ENCODE measurements at regions not wholly inside any gene's neighbourhood (a gene's known extent, or its start where the extent isn't known, plus 50 kb on each side); places are given as distances from the start of the nearest gene placed in this dataset.

DNA sequence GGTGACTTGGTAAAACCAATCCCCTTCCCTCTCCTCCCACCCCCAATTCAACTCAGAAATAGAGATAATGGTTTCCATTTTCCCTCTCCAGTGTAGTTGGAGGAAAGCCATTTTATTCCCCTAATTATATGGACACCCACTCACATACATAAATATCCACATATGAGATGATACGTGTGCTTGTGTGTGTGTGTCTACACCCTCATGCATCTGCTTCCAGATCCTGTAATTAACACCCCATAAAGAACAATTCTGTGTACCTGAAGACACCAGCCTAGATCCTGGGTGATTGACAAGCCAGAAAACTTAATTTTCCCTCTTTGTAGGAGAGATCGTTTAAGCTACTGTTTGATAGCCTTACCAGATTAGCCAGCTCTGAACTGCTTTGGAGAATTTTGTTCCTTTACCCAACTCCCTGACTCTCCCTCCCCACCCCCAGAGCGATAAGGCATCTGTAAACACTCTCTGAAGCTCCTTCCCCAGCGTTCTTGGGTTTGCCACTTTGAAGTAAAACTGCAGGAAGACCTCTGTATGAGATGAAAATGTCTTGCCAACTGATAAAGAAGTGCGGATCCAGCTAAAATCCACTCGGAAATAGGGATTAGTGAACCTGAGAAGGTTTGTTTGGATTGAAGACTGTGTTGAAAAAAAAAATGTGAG is 175.7 kb downstream of the RGS9 start:
- Histone ChIP-seq H3K36me3 (no peaks in the 10 kb centered on the region), H3K9me3 (no peaks in the 10 kb centered on the region), H3K27me3 (peaks cover 0 to 12% of the 10 kb centered on the region in 2 donors), H3K4me3 (no peak overlapping the region), H3K27ac (no peak overlapping the region), H3K4me1 (no peaks in the 10 kb centered on the region)
- intact Hi-C loops (cut with DNase I; ENCODE audit: low total_unique reads), result no loop called here
- no peak for TF ChIP-seq CTCF (IDR thresholded peaks at IDR 0.05)
- no peak for DNase-seq

DNA sequence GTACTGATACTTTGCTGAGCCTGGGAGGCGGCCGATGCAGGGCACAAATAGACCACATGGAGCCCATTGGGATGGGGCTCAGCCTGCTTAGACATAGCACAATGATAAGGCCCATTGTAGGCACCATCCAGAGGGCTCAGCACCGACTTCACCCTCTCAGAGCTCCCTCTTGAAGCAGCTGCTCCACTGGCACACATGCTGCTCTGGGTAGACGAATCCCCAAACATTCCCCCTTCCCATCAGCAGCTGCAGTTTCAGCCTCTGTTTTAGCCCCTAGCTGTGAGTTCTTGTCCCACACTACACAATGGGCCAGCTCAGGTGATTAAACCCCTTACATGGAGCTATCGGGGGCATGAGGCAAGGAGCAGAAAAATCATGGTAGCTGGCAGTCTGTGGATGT is 174.1 kb downstream of the RGS9 start:
- intact Hi-C loops (cut with DNase I; ENCODE audit: low total_unique reads), result no loop called here
- no peak for TF ChIP-seq CTCF (IDR thresholded peaks at IDR 0.05)

GRCh38 chr17:65307961-65308316 is 170.8 kb downstream of the RGS9 start:
- Histone ChIP-seq H3K4me1 (no peaks in the 10 kb centered on the region), H3K9me3 (no peaks in the 10 kb centered on the region), H3K4me3 (no peak overlapping the region), H3K27ac (no peak overlapping the region), H3K27me3 (peaks cover 0 to 6% of the 10 kb centered on the region in 2 donors), H3K36me3 (no peaks in the 10 kb centered on the region)
- DNase-seq, result no peak
- TF ChIP-seq CTCF (IDR thresholded peaks at IDR 0.05), result no peak
- intact Hi-C loops (cut with DNase I; ENCODE audit: low total_unique reads), result no loop called here

More for the DNA sequence above, 174.1 kb downstream of the RGS9 start:
- Histone ChIP-seq H3K27me3 (peaks cover 0 to 12% of the 10 kb centered on the region in 2 donors), H3K36me3 (no peaks in the 10 kb centered on the region), H3K9me3 (no peaks in the 10 kb centered on the region), H3K27ac (no peak overlapping the region), H3K4me3 (no peak overlapping the region), H3K4me1 (no peaks in the 10 kb centered on the region)
- DNase-seq, result no peak

DNA sequence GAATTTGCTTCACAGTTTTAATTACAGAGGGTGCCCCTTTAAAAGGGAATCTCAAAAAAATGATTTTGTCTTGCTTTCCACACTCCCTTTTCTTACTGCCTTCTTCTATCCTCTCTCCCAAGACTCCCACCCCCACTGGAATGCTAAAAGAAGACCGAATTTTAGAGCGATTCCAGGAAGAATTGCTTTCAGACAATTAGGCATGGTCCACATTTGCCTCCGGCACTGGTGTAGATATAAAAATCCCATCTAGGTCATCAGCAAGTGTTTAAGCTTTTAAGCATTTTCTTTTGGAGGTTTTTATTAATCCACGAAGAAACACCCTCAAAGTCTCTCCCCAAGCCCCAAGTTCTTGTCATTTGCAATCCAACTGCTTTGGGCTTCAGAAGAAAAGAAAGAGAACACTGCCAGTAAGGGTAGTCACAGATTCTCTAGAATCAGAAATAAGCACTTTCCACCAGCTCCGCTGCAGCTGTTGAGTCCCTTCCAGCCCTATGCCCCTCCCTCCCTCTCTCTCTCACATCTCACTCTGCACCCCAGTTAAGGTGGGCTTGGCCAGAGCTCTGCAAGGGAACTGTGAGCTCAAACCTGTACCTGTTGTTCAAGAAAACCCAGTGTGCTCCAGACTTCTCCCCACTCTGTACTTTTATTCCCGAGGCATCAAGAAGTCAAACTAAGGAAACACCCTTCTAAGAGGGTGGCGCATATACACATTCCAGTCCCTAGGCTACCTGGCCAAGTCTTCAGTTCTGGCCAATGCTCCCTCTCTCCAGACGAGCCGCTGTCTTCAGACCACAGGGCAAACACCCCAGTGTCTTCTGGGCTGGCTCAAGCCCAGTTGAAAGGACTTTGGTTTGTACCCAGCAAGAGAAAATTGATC is 170.2 kb downstream of the RGS9 start:
- no peaks in the 10 kb centered on the region for H3K9me3 ChIP-seq
- intact Hi-C loops (cut with DNase I; ENCODE audit: low total_unique reads), result no loop called here
- H3K4me1 ChIP-seq, result no peaks in the 10 kb centered on the region
- DNase-seq, result no peak
- H3K4me3 ChIP-seq, result no peak overlapping the region
- no peak for TF ChIP-seq CTCF (IDR thresholded peaks at IDR 0.05)
- H3K27me3 ChIP-seq, result peaks cover 0 to 6% of the 10 kb centered on the region in 2 donors
- no peak overlapping the region for H3K27ac ChIP-seq
- no peaks in the 10 kb centered on the region for H3K36me3 ChIP-seq

GRCh38 chr17:65305778-65306177 is 168.6 kb downstream of the RGS9 start:
- intact Hi-C loops (cut with DNase I; ENCODE audit: low total_unique reads), result no loop called here
- no peak overlapping the region for H3K4me3 ChIP-seq
- H3K9me3 ChIP-seq, result no peaks in the 10 kb centered on the region
- no peaks in the 10 kb centered on the region for H3K36me3 ChIP-seq
- H3K27me3 ChIP-seq, result peaks cover 0 to 3% of the 10 kb centered on the region in 2 donors
- H3K4me1 ChIP-seq, result no peaks in the 10 kb centered on the region
- no peak for TF ChIP-seq CTCF (IDR thresholded peaks at IDR 0.05)
- DNase-seq, result no peak
- no peak overlapping the region for H3K27ac ChIP-seq
